ENCODE measurements at regions not wholly inside any gene's neighbourhood (a gene's known extent, or its start where the extent isn't known, plus 50 kb on each side); places are given as distances from the start of the nearest gene placed in this dataset.

DNA sequence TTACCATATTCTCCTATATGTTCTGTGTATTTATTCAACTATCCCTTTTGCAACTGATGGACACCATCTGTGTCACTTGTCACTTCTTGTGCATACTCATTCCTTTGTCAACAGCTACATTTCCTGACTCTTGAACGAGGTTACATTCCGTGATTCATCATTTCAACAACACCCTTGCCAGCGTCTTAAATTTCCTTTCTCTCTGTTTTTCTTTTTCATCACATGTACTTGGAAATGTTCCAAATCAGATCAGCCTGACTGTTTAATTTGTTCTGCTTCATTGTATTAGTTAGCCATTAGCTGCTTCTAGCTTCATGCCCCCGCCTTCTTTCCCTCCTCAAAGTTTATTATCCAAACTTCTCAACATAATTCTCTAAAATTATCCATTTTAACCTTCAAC lies 173.0 kb downstream of the ADGRL4 start (continued):
- TF ChIP-seq, protein P1, sequence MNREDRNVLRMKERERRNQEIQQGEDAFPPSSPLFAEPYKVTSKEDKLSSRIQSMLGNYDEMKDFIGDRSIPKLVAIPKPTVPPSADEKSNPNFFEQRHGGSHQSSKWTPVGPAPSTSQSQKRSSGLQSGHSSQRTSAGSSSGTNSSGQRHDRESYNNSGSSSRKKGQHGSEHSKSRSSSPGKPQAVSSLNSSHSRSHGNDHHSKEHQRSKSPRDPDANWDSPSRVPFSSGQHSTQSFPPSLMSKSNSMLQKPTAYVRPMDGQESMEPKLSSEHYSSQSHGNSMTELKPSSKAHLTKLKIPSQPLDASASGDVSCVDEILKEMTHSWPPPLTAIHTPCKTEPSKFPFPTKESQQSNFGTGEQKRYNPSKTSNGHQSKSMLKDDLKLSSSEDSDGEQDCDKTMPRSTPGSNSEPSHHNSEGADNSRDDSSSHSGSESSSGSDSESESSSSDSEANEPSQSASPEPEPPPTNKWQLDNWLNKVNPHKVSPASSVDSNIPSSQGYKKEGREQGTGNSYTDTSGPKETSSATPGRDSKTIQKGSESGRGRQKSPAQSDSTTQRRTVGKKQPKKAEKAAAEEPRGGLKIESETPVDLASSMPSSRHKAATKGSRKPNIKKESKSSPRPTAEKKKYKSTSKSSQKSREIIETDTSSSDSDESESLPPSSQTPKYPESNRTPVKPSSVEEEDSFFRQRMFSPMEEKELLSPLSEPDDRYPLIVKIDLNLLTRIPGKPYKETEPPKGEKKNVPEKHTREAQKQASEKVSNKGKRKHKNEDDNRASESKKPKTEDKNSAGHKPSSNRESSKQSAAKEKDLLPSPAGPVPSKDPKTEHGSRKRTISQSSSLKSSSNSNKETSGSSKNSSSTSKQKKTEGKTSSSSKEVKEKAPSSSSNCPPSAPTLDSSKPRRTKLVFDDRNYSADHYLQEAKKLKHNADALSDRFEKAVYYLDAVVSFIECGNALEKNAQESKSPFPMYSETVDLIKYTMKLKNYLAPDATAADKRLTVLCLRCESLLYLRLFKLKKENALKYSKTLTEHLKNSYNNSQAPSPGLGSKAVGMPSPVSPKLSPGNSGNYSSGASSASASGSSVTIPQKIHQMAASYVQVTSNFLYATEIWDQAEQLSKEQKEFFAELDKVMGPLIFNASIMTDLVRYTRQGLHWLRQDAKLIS (CRISPR knock-in tag; IDR thresholded peaks at IDR 0.05; ENCODE audit: borderline replicate concordance) = no peak
- TF ChIP-seq, protein P2, sequence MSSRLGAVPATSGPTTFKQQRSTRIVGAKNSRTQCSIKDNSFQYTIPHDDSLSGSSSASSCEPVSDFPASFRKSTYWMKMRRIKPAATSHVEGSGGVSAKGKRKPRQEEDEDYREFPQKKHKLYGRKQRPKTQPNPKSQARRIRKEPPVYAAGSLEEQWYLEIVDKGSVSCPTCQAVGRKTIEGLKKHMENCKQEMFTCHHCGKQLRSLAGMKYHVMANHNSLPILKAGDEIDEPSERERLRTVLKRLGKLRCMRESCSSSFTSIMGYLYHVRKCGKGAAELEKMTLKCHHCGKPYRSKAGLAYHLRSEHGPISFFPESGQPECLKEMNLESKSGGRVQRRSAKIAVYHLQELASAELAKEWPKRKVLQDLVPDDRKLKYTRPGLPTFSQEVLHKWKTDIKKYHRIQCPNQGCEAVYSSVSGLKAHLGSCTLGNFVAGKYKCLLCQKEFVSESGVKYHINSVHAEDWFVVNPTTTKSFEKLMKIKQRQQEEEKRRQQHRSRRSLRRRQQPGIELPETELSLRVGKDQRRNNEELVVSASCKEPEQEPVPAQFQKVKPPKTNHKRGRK (CRISPR knock-in tag; IDR thresholded peaks at IDR 0.05; ENCODE audit: borderline replicate concordance) = no peak

DNA sequence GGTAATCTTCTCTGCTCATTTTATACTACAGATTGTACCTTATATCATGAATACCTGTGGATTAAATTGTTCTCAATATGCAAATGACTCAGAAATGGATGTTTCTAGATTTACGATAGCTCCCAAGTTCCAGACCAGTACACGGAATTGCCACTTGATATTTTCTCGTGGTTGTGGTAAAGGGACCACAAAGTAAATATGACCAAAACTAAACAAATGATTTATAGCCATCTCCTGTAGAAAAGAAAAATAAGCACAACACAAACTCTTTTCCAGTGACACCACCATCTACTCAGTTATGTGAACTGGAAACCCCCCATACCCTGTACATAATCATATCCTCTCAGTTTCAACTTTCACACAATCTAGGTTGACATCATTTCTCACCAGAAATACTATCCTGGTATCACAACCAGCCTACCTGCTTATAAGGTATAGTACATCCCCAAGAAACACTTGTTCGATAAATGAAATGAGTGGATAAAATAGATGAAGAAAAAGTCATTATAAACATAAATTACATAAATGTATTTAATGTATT lies 172.3 kb downstream of the ADGRL4 start:
- ChIA-PET POLR2A (no interaction called here), CTCF (no interaction called here)
- TF ChIP-seq, protein P3, sequence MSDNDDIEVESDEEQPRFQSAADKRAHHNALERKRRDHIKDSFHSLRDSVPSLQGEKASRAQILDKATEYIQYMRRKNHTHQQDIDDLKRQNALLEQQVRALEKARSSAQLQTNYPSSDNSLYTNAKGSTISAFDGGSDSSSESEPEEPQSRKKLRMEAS (CRISPR knock-in tag; IDR thresholded peaks at IDR 0.05) = no peak
- TF ChIP-seq, protein P4, sequence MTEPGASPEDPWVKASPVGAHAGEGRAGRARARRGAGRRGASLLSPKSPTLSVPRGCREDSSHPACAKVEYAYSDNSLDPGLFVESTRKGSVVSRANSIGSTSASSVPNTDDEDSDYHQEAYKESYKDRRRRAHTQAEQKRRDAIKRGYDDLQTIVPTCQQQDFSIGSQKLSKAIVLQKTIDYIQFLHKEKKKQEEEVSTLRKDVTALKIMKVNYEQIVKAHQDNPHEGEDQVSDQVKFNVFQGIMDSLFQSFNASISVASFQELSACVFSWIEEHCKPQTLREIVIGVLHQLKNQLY (CRISPR knock-in tag; IDR thresholded peaks at IDR 0.05) = no peak
- TF ChIP-seq ATF1 (CRISPR knock-in tag; IDR thresholded peaks at IDR 0.05) (no peak), CREB1 (CRISPR knock-in tag; IDR thresholded peaks at IDR 0.05) (no peak), NFE2L1 (CRISPR knock-in tag; IDR thresholded peaks at IDR 0.05) (no peak), MYBL2 (CRISPR knock-in tag; IDR thresholded peaks at IDR 0.05) (no peak), FOXJ3 (CRISPR knock-in tag; IDR thresholded peaks at IDR 0.05; ENCODE audit: borderline replicate concordance) (no peak)
- TF ChIP-seq, protein P5, sequence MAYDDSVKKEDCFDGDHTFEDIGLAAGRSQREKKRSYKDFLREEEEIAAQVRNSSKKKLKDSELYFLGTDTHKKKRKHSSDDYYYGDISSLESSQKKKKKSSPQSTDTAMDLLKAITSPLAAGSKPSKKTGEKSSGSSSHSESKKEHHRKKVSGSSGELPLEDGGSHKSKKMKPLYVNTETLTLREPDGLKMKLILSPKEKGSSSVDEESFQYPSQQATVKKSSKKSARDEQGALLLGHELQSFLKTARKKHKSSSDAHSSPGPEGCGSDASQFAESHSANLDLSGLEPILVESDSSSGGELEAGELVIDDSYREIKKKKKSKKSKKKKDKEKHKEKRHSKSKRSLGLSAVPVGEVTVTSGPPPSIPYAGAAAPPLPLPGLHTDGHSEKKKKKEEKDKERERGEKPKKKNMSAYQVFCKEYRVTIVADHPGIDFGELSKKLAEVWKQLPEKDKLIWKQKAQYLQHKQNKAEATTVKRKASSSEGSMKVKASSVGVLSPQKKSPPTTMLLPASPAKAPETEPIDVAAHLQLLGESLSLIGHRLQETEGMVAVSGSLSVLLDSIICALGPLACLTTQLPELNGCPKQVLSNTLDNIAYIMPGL (CRISPR knock-in tag; IDR thresholded peaks at IDR 0.05) = no peak
- TF ChIP-seq, protein P6, sequence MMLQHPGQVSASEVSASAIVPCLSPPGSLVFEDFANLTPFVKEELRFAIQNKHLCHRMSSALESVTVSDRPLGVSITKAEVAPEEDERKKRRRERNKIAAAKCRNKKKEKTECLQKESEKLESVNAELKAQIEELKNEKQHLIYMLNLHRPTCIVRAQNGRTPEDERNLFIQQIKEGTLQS (CRISPR knock-in tag; conservative IDR thresholded peaks at IDR 0.05) = no peak
- TF ChIP-seq, protein P7, sequence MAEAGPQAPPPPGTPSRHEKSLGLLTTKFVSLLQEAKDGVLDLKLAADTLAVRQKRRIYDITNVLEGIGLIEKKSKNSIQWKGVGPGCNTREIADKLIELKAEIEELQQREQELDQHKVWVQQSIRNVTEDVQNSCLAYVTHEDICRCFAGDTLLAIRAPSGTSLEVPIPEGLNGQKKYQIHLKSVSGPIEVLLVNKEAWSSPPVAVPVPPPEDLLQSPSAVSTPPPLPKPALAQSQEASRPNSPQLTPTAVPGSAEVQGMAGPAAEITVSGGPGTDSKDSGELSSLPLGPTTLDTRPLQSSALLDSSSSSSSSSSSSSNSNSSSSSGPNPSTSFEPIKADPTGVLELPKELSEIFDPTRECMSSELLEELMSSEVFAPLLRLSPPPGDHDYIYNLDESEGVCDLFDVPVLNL (CRISPR knock-in tag; IDR thresholded peaks at IDR 0.05; ENCODE audit: borderline replicate concordance, low read depth) = no peak
- TF ChIP-seq, protein P8, sequence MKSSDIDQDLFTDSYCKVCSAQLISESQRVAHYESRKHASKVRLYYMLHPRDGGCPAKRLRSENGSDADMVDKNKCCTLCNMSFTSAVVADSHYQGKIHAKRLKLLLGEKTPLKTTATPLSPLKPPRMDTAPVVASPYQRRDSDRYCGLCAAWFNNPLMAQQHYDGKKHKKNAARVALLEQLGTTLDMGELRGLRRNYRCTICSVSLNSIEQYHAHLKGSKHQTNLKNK (CRISPR knock-in tag; IDR thresholded peaks at IDR 0.05) = no peak
- Mint-ChIP-seq H3K4me1 (peaks cover 5% of the 10 kb centered on the region), H3K27ac (no peak overlapping the region), H3K4me3 (no peak overlapping the region), H3K27me3 (ENCODE audit: low read depth) (no peaks in the 10 kb centered on the region), H3K9me3 (peaks cover 3% of the 10 kb centered on the region), H3K36me3 (no peaks in the 10 kb centered on the region)
- ATAC-seq (no peak), DNase-seq (ENCODE audit: low spot score) (no peak)
